Omental fat pad (tissue), 3 donors: ENCODE measurements at regions not wholly inside any gene's neighbourhood (a gene's known extent, or its start where the extent isn't known, plus 50 kb on each side); places are given as distances from the start of the nearest gene placed in this dataset.
"Not testable (repeated sequence)": the region's sequence is repeated elsewhere in the genome, so short reads cannot be mapped to it uniquely, and the experiment has no call there.

Experiments
- ATAC-seq: fragments of 150-250 bp; one replicate; pipeline ENCODE4 v1.9.1; 2016; ENCODE audit warnings: mild to moderate bottlenecking, moderate library complexity; ENCODE audit not compliant: low FRiP score
- DNase-seq: peaks from one replicate; pipeline ENCODE4 v3.0.0-alpha.2; 2019; ENCODE audit warnings: low spot score
- TF ChIP-seq, protein P1 (sequence below), 3 donors: fragments of 450-650 bp; IDR thresholded peaks; one replicate each; pipeline ENCODE4 v1.5.1; 2016 to 2017; ENCODE audit warnings: antibody characterized with exemption in 3 of 3, mild to moderate bottlenecking in 3 of 3, moderate library complexity in 2 of 3

DNA sequence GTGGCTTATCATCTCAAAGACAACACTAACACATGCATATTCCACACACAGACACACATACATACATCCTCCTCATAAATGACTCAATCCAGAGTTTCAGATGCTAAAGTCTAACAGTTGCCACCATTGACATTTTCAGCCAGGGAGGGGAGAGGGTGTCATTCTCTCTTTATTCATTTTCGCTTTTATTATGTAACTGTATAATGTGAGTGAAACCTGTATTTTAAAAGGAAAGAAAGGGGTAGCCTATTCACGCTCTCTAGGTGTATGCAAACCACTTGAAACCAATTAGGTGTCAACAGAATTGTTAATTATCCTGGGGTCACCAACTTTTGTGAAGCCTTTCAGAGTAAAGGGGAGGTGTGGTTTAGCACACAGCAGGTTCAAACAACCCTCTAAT, 1282.9 kb downstream of the ROBO2 start:
- no peak for DNase-seq
- ATAC-seq, result no peak
- TF ChIP-seq, protein P1, sequence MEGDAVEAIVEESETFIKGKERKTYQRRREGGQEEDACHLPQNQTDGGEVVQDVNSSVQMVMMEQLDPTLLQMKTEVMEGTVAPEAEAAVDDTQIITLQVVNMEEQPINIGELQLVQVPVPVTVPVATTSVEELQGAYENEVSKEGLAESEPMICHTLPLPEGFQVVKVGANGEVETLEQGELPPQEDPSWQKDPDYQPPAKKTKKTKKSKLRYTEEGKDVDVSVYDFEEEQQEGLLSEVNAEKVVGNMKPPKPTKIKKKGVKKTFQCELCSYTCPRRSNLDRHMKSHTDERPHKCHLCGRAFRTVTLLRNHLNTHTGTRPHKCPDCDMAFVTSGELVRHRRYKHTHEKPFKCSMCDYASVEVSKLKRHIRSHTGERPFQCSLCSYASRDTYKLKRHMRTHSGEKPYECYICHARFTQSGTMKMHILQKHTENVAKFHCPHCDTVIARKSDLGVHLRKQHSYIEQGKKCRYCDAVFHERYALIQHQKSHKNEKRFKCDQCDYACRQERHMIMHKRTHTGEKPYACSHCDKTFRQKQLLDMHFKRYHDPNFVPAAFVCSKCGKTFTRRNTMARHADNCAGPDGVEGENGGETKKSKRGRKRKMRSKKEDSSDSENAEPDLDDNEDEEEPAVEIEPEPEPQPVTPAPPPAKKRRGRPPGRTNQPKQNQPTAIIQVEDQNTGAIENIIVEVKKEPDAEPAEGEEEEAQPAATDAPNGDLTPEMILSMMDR (IDR thresholded peaks at IDR 0.05), result no peak

DNA sequence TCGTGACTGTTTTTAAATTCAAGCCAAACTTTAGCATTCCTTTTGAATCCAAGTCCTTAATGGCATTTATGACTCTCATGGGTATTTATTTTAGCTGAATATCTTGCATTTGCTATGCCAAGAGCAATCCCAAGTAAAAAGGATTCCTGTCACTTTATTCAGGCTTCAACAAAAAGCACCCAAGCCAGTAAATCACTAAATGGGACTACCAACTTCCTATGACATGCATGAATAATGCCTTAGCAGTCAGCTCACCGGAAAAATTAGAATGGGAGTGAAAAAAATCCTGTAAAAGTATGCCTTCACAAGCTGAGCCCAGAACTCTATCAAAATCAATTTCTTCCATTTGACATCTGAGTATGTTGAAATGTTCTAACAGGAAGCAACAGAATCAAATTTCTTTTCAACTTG, 1297.9 kb downstream of the ROBO2 start:
- DNase-seq (no peak), ATAC-seq (no peak)
- TF ChIP-seq, protein P1 (IDR thresholded peaks at IDR 0.05), result no peak

DNA sequence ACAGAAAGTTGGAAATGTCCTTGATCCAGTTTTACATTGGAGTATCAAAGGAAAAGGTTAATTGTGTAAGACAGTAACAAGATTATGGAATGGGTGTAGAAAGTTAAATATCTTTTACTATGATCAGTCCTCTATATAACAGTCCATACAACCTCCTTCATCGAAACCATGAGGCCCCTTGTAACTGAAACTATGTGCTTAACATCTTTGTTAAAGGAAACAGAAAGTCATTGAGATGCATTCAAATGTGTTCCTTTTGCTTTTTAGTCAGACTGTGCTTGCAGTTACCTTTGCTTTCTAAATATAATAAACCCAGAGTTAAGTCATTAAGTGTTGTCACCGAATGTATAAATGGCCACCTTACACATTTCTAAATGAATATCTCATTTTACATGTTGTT, 1298.5 kb downstream of the ROBO2 start:
- ATAC-seq (no peak), DNase-seq (no peak)
- TF ChIP-seq, protein P1 (IDR thresholded peaks at IDR 0.05), result no peak

DNA sequence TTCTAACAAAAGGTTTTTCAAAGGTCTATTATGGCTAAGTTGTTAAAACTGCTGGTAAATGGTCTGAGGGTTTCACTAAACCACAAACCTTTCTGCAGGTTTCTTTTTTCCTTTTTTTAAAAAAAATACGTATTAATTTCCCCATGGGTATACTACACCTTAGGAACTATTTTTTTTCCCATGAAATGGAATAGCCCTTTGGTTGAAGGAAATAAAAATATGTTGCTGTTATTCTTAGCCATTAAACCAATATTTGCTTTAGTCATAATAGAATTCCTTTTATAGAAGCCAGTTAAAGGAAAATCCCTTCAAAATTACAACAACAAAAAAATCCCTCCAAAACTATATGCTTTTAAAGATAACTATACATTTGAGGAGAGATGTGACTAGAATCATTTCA, 1303.3 kb downstream of the ROBO2 start:
- no peak for ATAC-seq
- DNase-seq, result no peak
- TF ChIP-seq, protein P1 (IDR thresholded peaks at IDR 0.05), result no peak

DNA sequence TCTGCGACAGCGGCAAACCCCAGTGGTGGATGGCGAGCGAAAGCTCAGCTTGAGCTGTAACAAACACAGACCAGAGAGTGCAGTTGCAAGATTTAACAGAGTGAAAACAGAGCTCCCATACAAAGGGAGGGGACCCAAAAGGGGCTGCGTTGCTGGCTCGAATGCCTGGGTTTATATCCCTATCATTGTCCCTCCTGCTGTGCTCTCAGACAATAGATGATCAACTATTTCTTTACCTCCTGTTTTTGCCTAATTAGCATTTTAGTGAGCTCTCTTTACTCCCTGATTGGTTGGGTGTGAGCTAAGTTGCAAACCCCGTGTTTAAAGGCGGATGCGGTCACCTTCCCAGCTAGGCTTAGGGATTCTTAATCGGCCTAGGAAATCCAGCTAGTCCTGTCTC, 1304.4 kb downstream of the ROBO2 start:
- not testable (repeated sequence) for ATAC-seq

DNA sequence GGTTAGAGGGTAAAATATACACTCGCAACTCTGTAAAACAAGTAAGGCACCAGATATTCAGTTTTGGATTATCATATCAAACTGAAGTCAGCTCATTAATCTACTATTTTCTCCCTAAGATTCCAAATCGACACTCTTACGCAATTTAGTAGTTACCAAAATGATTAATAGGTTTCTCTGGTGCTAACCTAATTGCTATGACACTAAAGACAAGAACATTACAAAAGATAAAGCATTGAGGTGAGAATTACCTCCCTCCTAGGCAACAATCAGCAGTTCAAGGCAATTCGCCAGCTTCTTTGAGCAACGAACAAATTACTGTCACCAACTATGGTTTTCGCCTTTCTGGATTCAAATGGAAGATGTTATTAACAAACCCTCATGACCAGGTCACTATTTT, 1305.0 kb downstream of the ROBO2 start:
- no peak for DNase-seq
- TF ChIP-seq, protein P1 (IDR thresholded peaks at IDR 0.05), result no peak
- ATAC-seq, result no peak

More for the DNA sequence above, 1304.4 kb downstream of the ROBO2 start:
- DNase-seq, result not testable (repeated sequence)

DNA sequence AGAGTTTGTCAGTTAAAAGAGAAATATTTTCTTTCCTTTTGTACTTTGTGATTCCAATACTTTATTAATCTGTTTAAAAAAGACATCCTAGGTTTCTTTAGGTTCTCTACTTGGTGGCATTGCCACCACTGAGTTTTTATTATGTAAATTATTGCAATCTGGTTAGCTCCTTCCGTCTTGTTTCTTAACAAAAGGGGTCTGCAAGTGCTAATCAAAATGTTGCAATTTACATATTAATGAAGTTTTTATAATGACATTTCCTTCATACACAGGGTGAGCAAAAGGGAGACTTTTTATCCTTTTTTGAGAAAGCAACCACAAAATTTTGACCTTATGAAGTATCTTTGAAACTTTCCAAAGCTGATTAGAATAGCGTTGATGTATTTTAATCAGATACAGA, 1307.3 kb downstream of the ROBO2 start:
- TF ChIP-seq, protein P1 (IDR thresholded peaks at IDR 0.05), result no peak
- no peak for DNase-seq
- ATAC-seq, result no peak

DNA sequence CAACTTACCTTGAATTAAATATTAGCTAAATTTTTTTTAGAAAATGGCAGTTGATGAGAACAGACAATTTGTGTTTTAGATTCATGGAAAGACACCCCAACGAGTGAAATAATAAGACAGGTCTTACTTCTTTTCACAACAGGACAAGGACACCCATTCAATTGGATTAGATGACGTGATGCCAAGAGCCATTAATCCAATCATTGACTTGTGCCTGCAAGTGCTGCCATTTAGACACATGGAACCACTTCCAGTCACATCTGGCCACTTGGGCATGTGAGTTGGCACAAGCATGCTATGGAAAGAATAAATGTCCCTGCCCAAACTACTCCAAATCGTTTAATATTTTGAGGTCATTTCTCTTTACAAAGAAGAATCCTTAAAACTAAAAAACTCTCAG, 1308.8 kb downstream of the ROBO2 start:
- DNase-seq (no peak), ATAC-seq (no peak)
- TF ChIP-seq, protein P1 (IDR thresholded peaks at IDR 0.05), result no peak
